ENCODE measurements at regions not wholly inside any gene's neighbourhood (a gene's known extent, or its start where the extent isn't known, plus 50 kb on each side); places are given as distances from the start of the nearest gene placed in this dataset.
A peak's percentile ranks its signal among the peaks of the same experiment; 100 is the strongest.

DNA sequence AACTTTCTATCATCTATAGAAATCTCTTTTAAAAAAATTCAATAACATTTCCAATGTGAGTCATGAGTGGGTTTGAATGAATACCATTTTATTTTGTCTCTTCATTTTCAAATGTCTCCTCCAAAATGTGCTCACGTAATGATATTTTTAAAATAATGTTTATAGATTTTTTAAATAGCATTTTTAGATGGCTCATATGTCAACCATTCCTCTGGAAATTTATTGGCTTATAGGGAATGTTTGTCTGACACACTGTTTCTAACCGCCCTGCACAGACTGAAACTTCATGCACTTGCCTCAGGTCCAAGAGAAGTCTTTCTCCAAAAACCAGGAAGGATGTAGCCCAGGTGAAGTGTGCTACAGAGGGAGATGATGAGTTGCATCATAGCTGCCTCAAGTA lies 88.8 kb upstream of the PLEKHG7 start:
- DNase-seq: no peak

DNA sequence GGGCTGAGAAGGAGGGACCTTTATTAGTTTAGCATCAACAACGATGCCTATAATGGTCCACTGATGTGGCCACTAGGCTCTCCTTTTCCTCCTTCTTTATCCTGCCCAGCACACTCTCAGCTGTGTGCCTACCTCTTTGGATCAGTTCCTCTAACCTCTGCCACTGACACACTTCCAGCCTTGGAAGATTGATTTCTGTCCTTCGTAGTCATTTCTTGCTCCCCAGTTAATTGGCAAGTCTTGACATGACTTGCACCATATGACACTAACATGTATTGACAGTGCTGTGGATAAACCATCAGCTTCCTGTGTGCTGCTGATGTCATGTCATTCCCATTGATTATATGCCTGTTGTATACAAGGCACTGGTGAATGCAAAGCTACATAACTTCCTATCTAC lies 90.2 kb upstream of the PLEKHG7 start:
- DNase-seq: no peak

DNA sequence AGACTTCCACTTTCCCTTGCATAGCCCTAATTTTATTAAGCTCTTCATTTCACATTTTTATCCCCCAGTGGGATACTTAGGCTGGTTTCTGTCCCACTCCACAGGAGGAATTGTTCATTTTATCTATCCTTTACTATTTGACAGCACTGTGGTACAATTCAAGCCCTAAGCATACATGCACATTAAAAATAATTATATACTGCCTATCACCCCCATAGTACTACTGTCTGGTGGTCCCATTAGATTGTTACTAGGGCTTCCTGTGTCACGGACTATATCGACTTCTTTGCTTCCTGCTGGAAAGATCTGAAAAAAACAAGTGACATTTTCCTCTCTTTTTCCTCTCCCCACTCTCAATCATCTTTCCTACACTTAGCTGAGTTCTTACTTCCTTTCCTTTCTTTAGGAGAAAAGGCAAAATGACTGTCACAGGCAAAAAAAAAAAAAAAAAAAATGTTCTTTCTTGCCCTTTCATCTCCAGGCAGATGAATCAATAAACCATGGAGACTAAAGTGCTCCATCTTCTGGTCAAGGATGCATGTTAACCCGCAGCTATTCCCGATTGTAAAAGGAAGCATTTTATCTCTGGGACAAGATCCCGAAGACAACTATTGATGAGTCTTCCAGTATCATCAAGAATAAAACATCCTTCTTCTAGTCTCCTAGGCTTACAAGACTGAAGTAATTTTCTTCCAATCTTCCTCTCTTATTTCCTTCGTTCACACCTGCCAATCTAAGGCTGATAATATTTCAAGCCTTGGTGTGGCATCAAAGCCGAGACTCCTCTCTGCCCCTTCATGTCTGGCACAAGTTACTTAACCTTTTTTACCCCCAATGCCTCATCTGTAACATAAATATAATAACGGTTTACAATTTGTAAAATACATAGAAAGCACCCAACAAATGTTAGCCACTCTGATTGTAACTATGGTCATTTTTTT lies 94.4 kb upstream of the PLEKHG7 start:
- DNase-seq: no peak

DNA sequence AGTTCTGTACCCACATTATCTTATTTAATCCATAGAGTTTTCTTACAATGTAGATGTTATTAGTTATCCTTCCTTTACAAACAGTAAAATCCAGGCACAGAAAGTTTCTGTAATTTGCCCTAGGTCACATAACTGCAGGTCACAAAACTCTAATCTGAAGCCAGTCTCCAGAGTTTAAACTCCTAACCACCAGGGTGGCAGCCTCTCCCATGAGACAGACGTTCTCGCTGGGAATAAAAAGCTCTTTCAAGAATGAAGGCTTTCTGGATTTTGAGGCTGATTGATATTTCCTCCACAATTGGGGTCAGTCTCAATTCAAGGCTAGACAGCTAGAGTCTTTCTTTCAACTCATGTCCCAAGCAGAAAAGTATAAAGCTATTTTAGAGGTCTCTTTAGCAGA lies 95.8 kb upstream of the PLEKHG7 start:
- DNase-seq: no peak

DNA sequence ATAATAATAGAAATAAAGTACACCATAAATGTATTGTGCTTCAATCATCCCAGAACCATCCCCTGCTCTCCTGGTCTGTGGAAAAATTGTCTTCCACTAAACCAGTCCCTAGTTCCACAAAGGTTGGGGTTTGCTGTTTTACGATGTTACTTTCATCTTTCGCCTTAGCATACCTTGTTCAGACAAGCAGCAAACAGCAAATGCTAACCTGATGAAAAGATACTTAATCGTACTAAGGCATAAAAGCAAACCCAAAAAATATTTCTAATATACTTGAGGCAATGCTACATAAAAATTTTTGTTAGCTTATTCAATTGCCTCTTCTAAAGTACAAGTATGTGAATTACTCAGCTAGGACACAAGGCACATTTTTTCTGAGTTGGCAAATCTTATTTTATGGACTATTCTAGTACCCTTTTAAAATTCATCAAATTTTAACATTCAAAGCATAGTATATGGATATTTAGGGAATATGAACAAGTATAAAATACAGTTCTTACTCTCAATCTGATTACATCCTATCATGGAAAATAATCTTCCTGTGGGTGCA lies 97.1 kb upstream of the PLEKHG7 start:
- no peak for DNase-seq

DNA sequence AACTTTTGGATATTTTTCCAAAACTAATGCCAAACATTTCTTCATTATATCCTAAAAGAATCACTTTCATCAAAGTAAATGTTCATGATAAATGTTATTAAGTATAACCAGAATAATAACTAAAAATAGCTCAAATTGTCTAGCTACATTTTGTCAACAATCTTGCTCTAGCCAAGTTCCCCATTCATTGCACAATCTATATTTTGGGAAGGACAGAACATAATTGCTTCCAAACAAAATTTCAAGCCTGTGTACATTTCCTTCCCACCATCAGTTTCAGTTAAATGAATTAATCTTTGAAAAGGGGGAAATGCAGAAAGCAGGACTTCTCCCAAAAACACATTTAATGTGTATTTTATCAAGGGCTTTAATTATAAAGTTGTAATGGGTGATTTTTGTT lies 98.0 kb upstream of the PLEKHG7 start:
- no peak for DNase-seq

DNA sequence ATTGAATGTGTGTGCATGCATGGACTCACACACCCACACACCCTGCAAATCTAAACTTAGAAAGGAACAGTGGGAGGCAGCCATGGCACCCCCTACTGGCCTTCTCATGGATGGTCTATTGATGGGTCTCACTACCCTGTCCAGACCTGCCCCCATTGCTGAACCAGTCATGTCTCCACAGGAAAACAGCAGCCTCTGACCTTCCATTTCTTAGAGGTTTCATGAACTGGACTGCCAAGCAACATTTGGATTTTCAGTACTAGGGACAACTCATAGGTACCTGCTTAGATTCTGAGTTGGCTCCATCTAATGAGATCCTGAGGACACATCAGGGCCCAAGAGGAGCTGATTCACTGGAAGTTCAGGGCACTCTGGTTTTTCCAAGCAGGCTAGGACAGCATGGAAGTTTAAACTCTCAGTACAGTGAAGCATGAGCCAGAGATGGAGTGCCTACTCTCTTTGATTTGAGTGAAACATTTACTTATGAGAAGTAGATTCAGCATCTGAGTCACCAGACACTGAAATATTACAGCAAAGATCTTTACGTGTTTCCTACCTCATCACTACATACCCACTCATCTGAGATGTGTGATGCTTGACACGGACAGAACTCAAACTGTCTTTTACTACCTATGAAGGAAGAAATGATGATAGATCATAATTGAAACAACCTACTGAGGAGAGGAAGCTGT lies 98.9 kb upstream of the PLEKHG7 start:
- no peak for DNase-seq

DNA sequence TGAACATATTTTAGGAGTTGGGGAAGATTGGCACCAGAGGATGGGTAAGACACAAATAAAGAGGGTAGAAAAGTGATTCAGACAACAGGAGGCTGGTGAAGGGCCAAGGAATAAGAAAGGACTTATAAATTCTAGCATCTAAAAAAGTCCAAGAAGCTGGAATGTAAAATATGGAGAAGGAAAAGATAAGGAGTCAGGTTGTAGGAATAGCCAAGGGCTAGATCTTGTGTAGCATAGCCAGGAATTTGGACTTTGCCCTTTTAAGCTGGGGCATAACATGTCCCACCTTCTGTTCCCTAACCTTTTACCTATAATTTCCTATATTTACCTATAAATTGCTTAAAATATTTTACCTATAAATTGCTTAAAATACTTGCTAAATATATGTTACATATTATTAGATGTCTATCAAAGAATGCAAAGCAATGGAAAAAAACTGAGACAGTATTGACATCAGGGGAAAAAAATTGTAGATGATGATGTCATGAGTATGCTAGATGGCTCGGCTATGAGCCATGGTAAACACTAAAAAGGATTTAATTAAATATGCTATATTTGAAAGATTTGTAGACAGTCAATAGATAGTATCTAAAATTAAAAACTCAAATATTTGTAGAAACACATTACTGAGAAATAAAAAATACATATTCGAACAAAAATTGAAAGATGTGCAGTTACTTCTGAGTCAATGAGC lies 99.7 kb upstream of the PLEKHG7 start:
- DNase-seq: no peak

DNA sequence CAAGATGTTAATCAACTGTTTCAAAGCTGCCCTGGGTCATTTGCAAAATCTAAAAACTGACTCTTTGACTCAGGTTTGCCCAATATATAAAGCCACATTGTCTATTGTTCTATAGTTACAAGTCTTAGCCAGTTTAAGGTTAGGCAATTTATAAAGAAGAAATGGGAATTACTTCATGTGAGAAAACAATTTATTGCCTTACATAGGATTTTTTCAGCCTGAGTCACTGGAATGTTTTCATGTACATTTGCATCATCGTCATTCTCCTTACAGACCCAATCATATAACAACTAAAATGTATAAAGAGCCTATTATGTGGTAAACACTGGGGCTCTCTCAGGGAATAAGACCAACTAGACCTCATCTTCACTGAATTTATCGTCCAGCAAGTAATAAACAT lies 100.3 kb upstream of the PLEKHG7 start:
- DNase-seq: no peak

DNA sequence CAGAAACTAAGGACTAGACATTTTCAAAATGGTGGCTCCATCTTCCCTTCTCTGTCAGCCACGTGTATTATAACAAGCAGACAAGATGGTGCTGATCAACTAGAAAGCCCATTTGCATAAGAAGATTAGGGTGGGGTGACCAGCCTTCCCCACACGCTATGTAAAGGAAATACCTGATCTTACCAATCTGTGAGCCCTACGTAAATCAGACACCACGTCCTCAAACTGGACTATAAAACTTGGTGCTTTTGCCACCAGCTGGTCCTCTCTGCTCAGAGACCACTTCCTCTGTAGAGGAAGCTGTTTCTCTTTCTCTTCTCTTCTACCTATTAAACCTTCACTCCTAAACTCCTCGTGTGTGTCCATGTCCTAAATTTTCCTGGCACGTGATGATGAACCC lies 101.1 kb upstream of the PLEKHG7 start:
- no peak for DNase-seq

DNA sequence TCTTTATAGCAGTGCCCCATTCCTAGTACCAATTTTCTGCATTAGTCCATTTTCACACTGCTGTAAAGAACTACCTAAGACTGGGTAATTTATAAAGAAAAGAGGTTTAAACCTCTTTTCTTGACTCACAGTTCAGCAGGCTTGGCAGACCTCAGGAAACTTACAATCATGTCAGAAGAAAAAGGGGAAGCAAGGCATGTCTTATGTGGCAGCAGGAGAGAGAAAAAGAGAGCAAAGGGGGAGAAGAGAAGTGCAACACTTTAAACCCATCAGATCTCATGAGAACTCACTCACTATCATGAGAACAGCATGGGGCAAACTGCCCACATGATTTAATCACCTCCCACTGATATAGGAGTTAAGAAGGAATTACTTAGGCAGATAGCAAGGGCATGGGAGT lies 101.6 kb upstream of the PLEKHG7 start:
- no peak for DNase-seq

DNA sequence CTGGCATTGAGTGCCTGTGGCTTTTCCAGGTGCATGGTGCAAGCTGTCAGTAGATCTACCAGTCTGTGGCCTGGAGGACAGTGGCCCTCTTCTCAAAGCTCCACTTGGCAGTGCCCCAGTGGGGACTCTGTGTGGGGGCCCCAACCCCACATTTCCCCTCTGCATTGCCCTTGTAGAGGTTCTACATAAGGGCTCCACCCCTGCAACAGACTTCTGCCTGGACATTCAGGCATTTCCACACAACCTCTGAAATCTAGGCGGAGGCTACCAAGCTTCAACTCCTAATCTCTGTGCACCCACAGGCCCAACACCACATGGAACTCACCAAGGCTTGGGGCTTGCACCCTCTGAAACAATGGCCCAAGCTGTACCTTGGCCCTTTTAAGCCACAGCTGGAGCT lies 102.7 kb upstream of the PLEKHG7 start:
- no peak for DNase-seq

DNA sequence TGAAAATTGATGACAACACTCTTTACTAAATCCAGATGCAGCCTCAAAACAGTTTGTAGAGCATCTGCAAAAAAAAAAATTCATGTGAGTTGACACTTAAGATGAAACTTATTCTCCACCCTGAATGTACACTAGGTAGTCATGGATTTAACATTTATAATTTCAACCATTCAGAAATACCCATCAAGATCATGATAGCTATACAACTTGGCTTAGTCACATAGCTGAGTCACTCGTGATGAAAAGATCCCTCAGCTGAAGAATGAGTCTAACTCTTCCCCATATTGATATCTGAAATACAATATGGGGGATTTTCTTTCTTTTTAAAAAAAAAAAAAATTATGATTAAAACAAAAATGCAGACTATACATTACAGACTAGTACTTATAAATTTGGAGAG lies 104.8 kb upstream of the PLEKHG7 start:
- no peak for DNase-seq

DNA sequence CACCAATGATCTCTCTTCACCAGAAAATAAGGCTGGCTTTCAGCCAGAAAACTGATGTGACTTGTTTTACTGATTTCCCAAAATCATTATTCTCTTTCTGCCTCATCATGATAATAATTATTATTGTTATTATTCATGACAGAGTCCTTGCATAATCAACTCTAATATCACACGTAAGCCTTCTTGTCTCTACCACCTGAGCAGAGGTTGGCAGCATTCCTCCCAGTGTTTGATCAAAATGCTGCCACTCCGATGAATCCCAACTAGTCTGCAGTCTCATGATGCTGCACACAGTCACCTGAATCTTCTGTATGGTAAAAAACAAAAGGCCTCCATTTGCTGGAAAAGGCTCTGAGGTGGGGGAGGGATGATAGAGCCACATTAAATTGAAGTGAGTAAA lies 105.7 kb upstream of the PLEKHG7 start:
- DNase-seq: no peak

DNA sequence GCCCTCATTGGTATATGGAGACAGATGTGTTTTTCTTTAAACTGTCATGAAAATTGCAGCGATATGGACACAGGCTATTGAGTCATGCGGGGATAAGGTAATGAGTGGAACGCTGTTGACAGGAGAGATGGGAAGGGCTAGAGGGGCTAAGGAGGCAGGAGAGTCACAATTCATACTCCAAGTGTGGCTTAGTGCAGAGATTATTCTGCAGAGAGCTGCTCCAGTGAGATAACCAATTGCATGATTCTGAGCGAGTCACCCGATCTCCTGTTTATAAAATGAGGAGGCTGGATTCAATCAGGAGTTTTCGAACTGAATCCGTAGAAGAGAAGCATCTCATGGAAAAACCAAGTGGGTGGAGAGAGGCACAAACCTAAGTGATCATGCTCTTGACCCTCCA lies 106.4 kb upstream of the PLEKHG7 start:
- DNase-seq: no peak

DNA sequence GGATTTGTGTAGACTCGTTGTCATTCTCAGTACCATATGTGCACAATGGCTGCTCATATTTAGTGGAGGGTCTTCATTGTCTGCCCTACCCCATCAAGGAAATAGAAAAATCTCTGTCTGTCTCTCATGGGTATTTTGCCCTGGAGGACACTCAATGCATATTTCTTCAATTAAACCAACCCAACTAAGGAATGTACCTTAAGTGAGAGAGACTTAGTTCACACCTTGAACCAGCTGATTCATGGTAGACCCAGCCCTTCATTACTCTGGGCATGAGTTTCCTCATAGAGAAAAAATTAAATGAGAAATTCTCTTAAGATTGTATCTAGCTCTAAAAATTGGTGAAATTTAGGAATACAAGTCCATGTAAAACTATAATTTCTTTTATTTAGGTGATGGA lies 107.1 kb upstream of the PLEKHG7 start:
- no peak for DNase-seq

DNA sequence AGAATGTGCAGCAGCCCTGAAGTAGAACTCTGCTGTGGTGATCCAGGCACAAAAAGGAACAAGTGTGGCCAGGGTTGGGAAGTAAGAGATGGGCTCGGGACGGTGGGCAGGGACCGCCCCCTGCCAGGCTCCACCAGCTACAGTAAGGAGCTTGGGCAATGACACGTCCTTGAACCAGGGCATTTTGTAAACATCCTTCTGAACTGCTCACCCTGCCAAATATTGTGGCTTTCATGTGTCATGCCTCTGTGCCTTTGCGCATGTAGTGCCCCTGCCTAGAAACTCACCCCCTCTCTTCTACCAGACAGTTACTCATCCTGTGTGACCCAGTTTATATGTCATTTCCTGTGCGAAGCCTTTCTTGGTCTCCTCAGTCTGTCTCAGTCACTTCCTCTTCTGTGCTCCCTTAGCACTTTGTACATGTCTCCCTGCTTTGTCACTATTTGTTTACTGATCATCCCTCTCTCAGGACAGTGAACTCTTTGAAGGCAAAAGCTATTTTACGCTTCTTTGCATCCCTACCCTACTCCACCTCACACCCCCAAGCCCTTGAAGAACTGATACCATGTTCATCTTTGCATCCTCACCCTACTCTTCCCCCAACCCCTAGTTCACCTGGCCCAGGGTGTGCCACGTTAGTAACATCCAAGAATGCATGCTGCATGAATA lies 108.9 kb upstream of the PLEKHG7 start:
- DNase-seq: peak; percentile 61

DNA sequence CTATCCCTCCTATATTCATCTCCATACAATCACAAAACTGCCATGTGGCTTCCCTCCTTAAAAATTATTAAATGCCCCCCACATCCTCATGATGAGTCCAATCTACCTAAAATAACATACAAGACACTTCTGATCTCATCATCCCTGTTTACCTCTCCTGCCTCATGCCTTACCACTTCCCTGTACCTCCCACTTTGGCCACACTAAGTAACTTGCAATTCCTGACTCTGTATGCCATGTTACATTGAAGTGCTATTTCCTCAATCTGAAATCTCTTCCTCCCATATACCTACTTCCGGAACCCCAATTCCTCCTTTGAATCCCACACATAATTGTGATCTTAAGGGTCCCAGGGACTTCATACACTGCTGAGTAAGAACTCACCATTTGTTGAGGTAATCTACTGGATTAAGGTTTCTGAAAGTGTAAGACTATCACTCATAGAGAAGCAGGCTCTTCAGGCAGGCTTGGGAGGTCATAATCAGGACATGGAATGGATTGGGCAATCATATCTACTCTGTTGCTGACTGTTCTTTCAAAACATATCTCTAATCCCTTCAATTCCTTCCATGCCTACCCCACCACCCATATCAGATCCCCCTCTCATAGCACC lies 117.6 kb upstream of the PLEKHG7 start:
- DNase-seq: no peak

DNA sequence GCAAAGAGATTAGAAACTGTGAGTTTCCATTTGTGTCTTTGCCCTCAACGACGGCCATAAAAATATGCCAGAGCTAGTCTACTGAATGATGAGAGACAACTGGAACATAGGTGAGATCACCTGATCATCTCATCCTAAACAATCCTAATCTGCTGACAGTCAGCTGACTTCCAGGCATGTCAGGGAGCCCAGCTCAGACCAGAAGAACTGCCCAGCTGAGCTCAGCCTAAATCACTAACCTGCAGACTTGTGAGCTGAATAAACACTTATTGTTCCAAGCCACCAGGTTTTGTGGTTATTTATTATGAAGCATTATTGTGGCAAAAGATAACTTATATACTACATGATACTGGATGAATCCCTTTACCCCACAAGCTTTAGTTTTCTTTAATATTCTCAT lies 118.9 kb upstream of the PLEKHG7 start:
- no peak for DNase-seq

DNA sequence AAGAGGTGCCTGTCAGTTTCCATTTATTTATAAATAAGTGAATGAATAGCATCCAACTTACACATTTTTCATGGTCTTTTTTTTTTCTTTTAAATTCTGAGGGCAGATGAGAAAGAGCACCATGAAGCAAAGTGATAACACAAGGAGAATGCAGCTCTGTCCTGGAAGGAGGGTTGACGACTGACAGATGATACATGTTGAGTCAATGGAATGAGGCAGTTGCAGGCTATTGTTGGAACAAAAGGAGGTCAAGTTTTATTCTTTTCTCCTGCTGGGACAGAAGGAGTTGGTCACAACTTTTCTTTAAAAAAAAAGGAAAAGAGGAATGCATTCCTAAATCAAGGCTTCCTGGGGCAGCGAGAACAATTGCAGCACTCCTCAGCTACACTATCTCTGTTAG lies 119.9 kb upstream of the PLEKHG7 start:
- DNase-seq: no peak

DNA sequence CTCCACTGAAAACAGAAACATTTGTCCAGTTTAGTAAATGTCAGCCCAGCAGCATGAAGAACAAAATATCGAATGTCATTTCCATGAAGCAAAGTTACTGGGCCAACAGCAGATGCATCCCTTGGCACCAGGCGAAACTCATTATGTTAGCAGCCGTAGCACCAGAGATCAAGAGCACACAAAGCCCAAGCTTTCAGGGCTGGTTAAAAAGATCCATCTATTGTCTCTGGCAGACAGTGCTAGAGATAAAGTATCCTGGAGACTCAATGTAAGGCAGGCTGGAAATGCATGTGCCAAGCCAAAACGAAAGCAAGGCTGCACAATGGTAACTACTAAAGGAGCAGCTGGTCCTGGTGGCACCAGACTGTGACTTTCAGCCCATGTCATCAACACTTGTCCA lies 120.3 kb upstream of the PLEKHG7 start:
- DNase-seq: no peak

DNA sequence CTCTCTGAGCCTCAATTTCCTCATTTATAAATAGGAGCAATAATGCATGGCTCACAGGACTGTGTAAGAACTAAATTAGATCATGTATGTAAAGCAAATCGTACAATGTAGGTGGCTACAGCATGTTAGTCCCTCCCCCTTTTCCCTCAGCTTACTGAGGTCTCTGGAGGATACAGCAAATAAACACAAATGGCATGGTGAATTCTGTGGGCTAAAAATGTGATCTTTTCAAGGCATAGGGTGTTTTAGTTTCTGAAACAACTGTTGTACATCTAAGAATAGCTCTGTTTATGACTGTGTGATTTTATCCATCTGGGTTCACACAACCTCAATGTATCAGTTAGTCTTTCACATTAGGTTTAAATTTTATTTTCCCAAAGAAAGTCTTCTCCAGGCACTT lies 121.2 kb upstream of the PLEKHG7 start:
- DNase-seq: no peak
